GM19351 (cell line): ENCODE measurements at regions not wholly inside any gene's neighbourhood (a gene's known extent, or its start where the extent isn't known, plus 50 kb on each side); places are given as distances from the start of the nearest gene placed in this dataset.
"Not testable (repeated sequence)": the region's sequence is repeated elsewhere in the genome, so short reads cannot be mapped to it uniquely, and the experiment has no call there.

Experiments
- ATAC-seq: cut with Tn5 transposase; IDR thresholded peaks from one replicate; pipeline ENCODE4 v1.9.1; 2021; ENCODE audit warnings: mild to moderate bottlenecking, moderate library complexity; ENCODE audit not compliant: unreplicated experiment

GRCh38 chr16:79954921-79955705 is 354.6 kb upstream of the MAF start:
- no peak for ATAC-seq

- ATAC-seq = no peak
Measured at GRCh38 chr16:79950932-79951719, 350.6 kb upstream of the MAF start.

GRCh38 chr16:79949417-79949816 is 348.9 kb upstream of the MAF start:
- ATAC-seq = no peak

GRCh38 chr16:79947771-79948170 is 347.2 kb upstream of the MAF start:
- no peak for ATAC-seq

- ATAC-seq = no peak
Measured at GRCh38 chr16:79946252-79946651, 345.7 kb upstream of the MAF start.

GRCh38 chr16:79943736-79944135 is 343.2 kb upstream of the MAF start:
- no peak for ATAC-seq

GRCh38 chr16:79938575-79938974 is 338.0 kb upstream of the MAF start:
- ATAC-seq = no peak

- not testable (repeated sequence) for ATAC-seq
Measured at GRCh38 chr16:79937671-79938070, 337.1 kb upstream of the MAF start.

GRCh38 chr16:79933603-79934002 is 333.1 kb upstream of the MAF start:
- no peak for ATAC-seq

- ATAC-seq = no peak
Measured at GRCh38 chr16:79932572-79932971, 332.0 kb upstream of the MAF start.

- ATAC-seq = no peak
Measured at GRCh38 chr16:79931721-79932120, 331.2 kb upstream of the MAF start.

- no peak for ATAC-seq
Measured at GRCh38 chr16:79929260-79929965, 328.9 kb upstream of the MAF start.

GRCh38 chr16:79928142-79928873 is 327.8 kb upstream of the MAF start:
- ATAC-seq = no peak

- ATAC-seq = no peak
Measured at GRCh38 chr16:79926451-79927205, 326.1 kb upstream of the MAF start.

- no peak for ATAC-seq
Measured at GRCh38 chr16:79923431-79923830, 322.9 kb upstream of the MAF start.

GRCh38 chr16:79920685-79921084 is 320.1 kb upstream of the MAF start:
- no peak for ATAC-seq

- no peak for ATAC-seq
Measured at GRCh38 chr16:79918916-79919315, 318.4 kb upstream of the MAF start.

GRCh38 chr16:79915761-79916160 is 315.2 kb upstream of the MAF start:
- no peak for ATAC-seq

GRCh38 chr16:79914961-79915720 is 314.6 kb upstream of the MAF start:
- ATAC-seq = no peak
